K562 (cell line): ENCODE measurements at regions not wholly inside any gene's neighbourhood (a gene's known extent, or its start where the extent isn't known, plus 50 kb on each side); places are given as distances from the start of the nearest gene placed in this dataset.

Experiments used
- ARHGAP35 ChIP-seq: fragments of 450-650 bp; IDR thresholded peaks from 2 replicates; pipeline ENCODE4 v1.6.1; 2018; ENCODE audit not compliant: partially characterized antibody
- CC2D1A ChIP-seq: fragments of 450-650 bp; IDR thresholded peaks from 2 replicates; pipeline ENCODE4 v1.6.1; 2017; ENCODE audit warnings: mild to moderate bottlenecking
- POLR2A ChIP-seq: fragments of 450-650 bp; conservative IDR thresholded peaks from 2 replicates; pipeline ENCODE4 v1.6.1; 2016
- RNF2 ChIP-seq: sonication (generic); IDR thresholded peaks from 2 replicates; pipeline ENCODE4 v1.6.1; 2016
- STAG1 ChIP-seq: sonication (generic); formaldehyde crosslinking; IDR thresholded peaks from 2 replicates; pipeline ENCODE4 v1.5.0; 2020; ENCODE audit warnings: missing genetic modification reagents, borderline replicate concordance
- TFAM ChIP-seq: fragments of 250-450 bp; sonication (Bioruptor Pico); conservative IDR thresholded peaks from 2 replicates; pipeline ENCODE4 v1.5.0; 2021; ENCODE audit warnings: mild to moderate bottlenecking, moderate library complexity
- ZFP1 ChIP-seq: fragments of 450-650 bp; formaldehyde crosslinking; IDR thresholded peaks from 2 replicates; pipeline ENCODE4 v1.4.0; 2020; ENCODE audit warnings: mild to moderate bottlenecking, mixed read lengths
- ZKSCAN1 ChIP-seq: fragments of 150-350 bp; IDR thresholded peaks from 2 replicates; pipeline ENCODE4 v1.6.1; 2016; ENCODE audit warnings: low read depth, low read length
- ZNF274 ChIP-seq: IDR thresholded peaks from 2 replicates; pipeline ENCODE4 v1.6.1; 2011; ENCODE audit warnings: low read depth, mild to moderate bottlenecking, low read length, moderate library complexity, borderline replicate concordance
- TF ChIP-seq, protein P1 (sequence below): IDR thresholded peaks from 3 replicates; pipeline ENCODE4 v1.6.1; 2011; ENCODE audit warnings: borderline replicate concordance, mild to moderate bottlenecking, moderate library complexity; ENCODE audit not compliant: insufficient read length; ENCODE audit errors: extremely low read depth
- TF ChIP-seq, protein P2 (sequence below), 3 experiments: IDR thresholded peaks in 2 of 3; conservative IDR thresholded peaks in 1 of 3; 2 replicates each; pipeline ENCODE4 v1.5.1; 2011 to 2012; ENCODE audit warnings: low read length in 3 of 3, mild to moderate bottlenecking in 3 of 3, control low read depth in 2 of 3, improper control_type of control experiment in 1 of 3, inconsistent platforms in 1 of 3, low read depth in 1 of 3, mixed read lengths in 1 of 3, moderate library complexity in 1 of 3; ENCODE audit not compliant: insufficient read depth in 2 of 3
- TF ChIP-seq, protein P3 (sequence below): fragments of 450-650 bp; formaldehyde crosslinking; IDR thresholded peaks from 2 replicates; pipeline ENCODE4 v1.4.0; 2022; ENCODE audit warnings: missing genetic modification characterization
- TF ChIP-seq, protein P4 (sequence below): fragments of 450-650 bp; IDR thresholded peaks from 2 replicates; pipeline ENCODE4 v1.6.1; 2016; ENCODE audit warnings: low read depth, mild to moderate bottlenecking, moderate library complexity

DNA sequence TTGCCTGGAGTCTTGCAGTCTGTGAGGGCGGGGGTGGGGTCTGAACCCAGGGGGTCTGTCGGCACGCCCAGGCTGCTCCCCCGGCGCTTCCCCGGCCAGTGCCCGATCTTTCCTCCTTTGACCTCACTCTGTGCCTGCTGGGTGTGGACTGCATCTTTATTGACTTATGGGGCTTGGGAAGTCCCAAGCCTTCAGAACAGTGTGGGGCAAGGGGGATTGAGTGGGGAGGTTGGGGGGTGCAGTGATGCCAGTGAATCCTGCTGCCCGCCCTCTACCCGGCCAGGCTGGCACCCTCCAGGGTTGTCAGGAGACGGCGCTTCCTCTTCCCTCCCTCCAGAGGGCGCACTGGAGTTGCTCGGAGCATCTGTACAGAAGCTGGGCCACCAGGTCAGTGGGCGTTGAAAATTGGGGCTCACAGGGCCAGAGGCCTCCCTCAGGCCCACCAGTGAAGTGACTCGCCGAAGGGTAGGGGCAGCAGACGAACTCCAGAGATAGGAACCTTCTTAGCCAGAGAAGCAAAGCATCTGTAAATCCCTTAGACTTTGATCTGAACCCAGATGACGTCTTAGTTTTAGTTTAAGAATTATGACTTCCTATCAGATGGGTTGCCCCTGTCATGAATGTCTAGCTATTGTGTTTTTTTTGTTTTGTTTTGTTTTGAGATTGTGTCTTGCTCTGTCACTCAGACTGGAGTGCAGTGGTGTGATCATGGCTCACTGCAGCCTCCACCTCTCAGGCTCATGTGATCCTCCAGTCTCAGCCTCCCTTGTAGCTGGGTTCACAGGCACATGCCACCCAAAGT, 184.8 kb upstream of the CIBAR2 start:
- TF ChIP-seq, protein P1, sequence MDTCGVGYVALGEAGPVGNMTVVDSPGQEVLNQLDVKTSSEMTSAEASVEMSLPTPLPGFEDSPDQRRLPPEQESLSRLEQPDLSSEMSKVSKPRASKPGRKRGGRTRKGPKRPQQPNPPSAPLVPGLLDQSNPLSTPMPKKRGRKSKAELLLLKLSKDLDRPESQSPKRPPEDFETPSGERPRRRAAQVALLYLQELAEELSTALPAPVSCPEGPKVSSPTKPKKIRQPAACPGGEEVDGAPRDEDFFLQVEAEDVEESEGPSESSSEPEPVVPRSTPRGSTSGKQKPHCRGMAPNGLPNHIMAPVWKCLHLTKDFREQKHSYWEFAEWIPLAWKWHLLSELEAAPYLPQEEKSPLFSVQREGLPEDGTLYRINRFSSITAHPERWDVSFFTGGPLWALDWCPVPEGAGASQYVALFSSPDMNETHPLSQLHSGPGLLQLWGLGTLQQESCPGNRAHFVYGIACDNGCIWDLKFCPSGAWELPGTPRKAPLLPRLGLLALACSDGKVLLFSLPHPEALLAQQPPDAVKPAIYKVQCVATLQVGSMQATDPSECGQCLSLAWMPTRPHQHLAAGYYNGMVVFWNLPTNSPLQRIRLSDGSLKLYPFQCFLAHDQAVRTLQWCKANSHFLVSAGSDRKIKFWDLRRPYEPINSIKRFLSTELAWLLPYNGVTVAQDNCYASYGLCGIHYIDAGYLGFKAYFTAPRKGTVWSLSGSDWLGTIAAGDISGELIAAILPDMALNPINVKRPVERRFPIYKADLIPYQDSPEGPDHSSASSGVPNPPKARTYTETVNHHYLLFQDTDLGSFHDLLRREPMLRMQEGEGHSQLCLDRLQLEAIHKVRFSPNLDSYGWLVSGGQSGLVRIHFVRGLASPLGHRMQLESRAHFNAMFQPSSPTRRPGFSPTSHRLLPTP: no peak
- TF ChIP-seq, protein P2, sequence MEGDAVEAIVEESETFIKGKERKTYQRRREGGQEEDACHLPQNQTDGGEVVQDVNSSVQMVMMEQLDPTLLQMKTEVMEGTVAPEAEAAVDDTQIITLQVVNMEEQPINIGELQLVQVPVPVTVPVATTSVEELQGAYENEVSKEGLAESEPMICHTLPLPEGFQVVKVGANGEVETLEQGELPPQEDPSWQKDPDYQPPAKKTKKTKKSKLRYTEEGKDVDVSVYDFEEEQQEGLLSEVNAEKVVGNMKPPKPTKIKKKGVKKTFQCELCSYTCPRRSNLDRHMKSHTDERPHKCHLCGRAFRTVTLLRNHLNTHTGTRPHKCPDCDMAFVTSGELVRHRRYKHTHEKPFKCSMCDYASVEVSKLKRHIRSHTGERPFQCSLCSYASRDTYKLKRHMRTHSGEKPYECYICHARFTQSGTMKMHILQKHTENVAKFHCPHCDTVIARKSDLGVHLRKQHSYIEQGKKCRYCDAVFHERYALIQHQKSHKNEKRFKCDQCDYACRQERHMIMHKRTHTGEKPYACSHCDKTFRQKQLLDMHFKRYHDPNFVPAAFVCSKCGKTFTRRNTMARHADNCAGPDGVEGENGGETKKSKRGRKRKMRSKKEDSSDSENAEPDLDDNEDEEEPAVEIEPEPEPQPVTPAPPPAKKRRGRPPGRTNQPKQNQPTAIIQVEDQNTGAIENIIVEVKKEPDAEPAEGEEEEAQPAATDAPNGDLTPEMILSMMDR (IDR thresholded peaks at IDR 0.05 in 2 of 3, conservative IDR thresholded peaks at IDR 0.05 in 1 of 3; ENCODE audit: insufficient read depth in 2 of 3, low read depth in 1 of 3, low read length in 3 of 3): peak; percentile 88 to 93 (median 91)
- TF ChIP-seq POLR2A (no peak), ZKSCAN1 (no peak), RNF2 (no peak), ZFP1 (CRISPR knock-in tag) (no peak), ARHGAP35 (no peak), STAG1 (CRISPR knock-in tag) (peak; percentile 7; the same call in 1 of the 2 replicates), ZNF274 (no peak), TFAM (CRISPR knock-in tag) (no peak), CC2D1A (no peak)
- TF ChIP-seq, protein P3, sequence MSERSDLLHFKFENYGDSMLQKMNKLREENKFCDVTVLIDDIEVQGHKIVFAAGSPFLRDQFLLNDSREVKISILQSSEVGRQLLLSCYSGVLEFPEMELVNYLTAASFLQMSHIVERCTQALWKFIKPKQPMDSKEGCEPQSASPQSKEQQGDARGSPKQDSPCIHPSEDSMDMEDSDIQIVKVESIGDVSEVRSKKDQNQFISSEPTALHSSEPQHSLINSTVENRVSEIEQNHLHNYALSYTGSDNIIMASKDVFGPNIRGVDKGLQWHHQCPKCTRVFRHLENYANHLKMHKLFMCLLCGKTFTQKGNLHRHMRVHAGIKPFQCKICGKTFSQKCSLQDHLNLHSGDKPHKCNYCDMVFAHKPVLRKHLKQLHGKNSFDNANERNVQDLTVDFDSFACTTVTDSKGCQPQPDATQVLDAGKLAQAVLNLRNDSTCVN: no peak
- TF ChIP-seq, protein P4, sequence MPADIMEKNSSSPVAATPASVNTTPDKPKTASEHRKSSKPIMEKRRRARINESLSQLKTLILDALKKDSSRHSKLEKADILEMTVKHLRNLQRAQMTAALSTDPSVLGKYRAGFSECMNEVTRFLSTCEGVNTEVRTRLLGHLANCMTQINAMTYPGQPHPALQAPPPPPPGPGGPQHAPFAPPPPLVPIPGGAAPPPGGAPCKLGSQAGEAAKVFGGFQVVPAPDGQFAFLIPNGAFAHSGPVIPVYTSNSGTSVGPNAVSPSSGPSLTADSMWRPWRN: no peak
